HCT116 (cell line): ENCODE measurements at regions not wholly inside any gene's neighbourhood (a gene's known extent, or its start where the extent isn't known, plus 50 kb on each side); places are given as distances from the start of the nearest gene placed in this dataset.

Experiments
- ATAC-seq: fragments of 200-7000 bp; cut with Tn5 transposase; 2 replicates; pipeline ENCODE4 v1.9.1; 2020; ENCODE audit warnings: mild to moderate bottlenecking, moderate library complexity
- BruUV-seq: library from RNA; stranded (reverse); fragments of 400-500 nt; replicated peaks from 2 replicates; lab custom pipeline; 2021; lab: Mats Ljungman, UMichigan
- CTCF ChIA-PET: fragments of 300-600 bp; sonication (Branson Sonifier 250); formaldehyde crosslinking; loops from one replicate; lab custom pipeline; 2021; ENCODE audit warnings: antibody characterized with exemption; lab: Charles Lee
- POLR2A ChIA-PET: fragments of 300-600, 350-600 bp; sonication (Branson Sonifier 250); formaldehyde crosslinking; loops from one replicate; lab custom pipeline; 2021; ENCODE audit warnings: antibody characterized with exemption; lab: Charles Lee
- RAD21 ChIA-PET, 2 experiments: fragments of 300-600 bp; sonication (Branson Sonifier 250); formaldehyde crosslinking; loops; one replicate each; lab custom pipeline; 2023; ENCODE audit warnings: low total read pairs in 2 of 2; ENCODE audit not compliant: uncharacterized antibody in 2 of 2, unreplicated experiment in 2 of 2, low non-redundant PET in 1 of 2; lab: Charles Lee
- DNase-seq: peaks from one replicate; pipeline ENCODE4 v3.0.0-alpha.2; 2010; ENCODE audit warnings: low read depth, low spot score
- H2AFZ ChIP-seq: fragments of 200-600 bp; shearing (Covaris generic), sonication (generic); 2 replicates; pipeline ENCODE4 v1.6.1; 2017; ENCODE audit warnings: low read depth, mixed run types, mixed read lengths, antibody characterized with exemption, low read length; ENCODE audit not compliant: poor library complexity, severe bottlenecking
- H3K27ac ChIP-seq: 2 replicates; pipeline ENCODE4 v1.5.1; 2012; ENCODE audit warnings: low read depth, low read length
- H3K27me3 ChIP-seq: fragments of 200-600 bp; sonication (generic); 2 replicates; pipeline ENCODE4 v1.6.1; 2016; ENCODE audit warnings: mixed run types, low read length, mixed read lengths; ENCODE audit not compliant: insufficient read depth
- H3K36me3 ChIP-seq, 2 experiments: fragments of 200-500 bp in 1 of 2; fragments of 200-600 bp in 1 of 2; sonication (Bioruptor generic) in 1 of 2; sonication (generic) in 1 of 2; 2 replicates each; pipeline versions ENCODE4 v1.5.1 to v1.6.1; 2014 to 2016; ENCODE audit warnings: low read length in 2 of 2, inconsistent platforms in 1 of 2, mixed read lengths in 1 of 2, mixed run types in 1 of 2; ENCODE audit not compliant: insufficient read depth in 2 of 2, control insufficient read depth in 1 of 2
- H3K4me1 ChIP-seq, 2 experiments: fragments of 200-600 bp in 1 of 2; sonication (generic) in 1 of 2; 2 replicates each; pipeline versions ENCODE4 v1.5.1 to v1.6.1; 2012 to 2017; ENCODE audit warnings: low read length in 2 of 2, inconsistent platforms in 1 of 2, mild to moderate bottlenecking in 1 of 2, mixed read lengths in 1 of 2, mixed run types in 1 of 2, moderate library complexity in 1 of 2; ENCODE audit not compliant: insufficient read depth in 2 of 2, control insufficient read depth in 1 of 2
- H3K4me2 ChIP-seq: fragments of 200-600 bp; sonication (generic); 2 replicates; pipeline ENCODE4 v1.6.1; 2017; ENCODE audit warnings: mixed run types, low read length, mixed read lengths
- H3K4me3 ChIP-seq, 2 experiments: fragments of 200-600 bp in 1 of 2; sonication (generic) in 1 of 2; replicated peaks in 1 of 2; 2 replicates each; pipeline ENCODE4 v1.5.1; 2011 to 2016; ENCODE audit warnings: low read length in 2 of 2, control low read depth in 1 of 2, low read depth in 1 of 2, mild to moderate bottlenecking in 1 of 2, mixed read lengths in 1 of 2, mixed run types in 1 of 2
- H3K79me2 ChIP-seq: fragments of 200-600 bp; sonication (generic); 2 replicates; pipeline ENCODE4 v1.6.1; 2017; ENCODE audit warnings: mild to moderate bottlenecking, mixed run types, low read length, moderate library complexity, mixed read lengths; ENCODE audit not compliant: insufficient read depth
- H3K9ac ChIP-seq: fragments of 200-600 bp; sonication (generic); 2 replicates; pipeline ENCODE4 v1.6.1; 2016; ENCODE audit warnings: low read length, mixed read lengths
- H3K9me2 ChIP-seq: fragments of 200-600 bp; sonication (generic), shearing (Covaris generic); 2 replicates; pipeline ENCODE4 v1.6.1; 2017; ENCODE audit warnings: mixed run types, mild to moderate bottlenecking, moderate library complexity; ENCODE audit not compliant: insufficient read depth
- H3K9me3 ChIP-seq, 2 experiments: fragments of 200-500 bp in 1 of 2; fragments of 200-600 bp in 1 of 2; sonication (Bioruptor generic) in 1 of 2; sonication (generic) in 1 of 2; 2 replicates each; pipeline ENCODE4 v1.6.1; 2014 to 2017; ENCODE audit warnings: low read length in 2 of 2, mixed read lengths in 2 of 2, inconsistent platforms in 1 of 2, low read depth in 1 of 2, mild to moderate bottlenecking in 1 of 2, mixed run types in 1 of 2, moderate library complexity in 1 of 2; ENCODE audit not compliant: control insufficient read depth in 1 of 2, insufficient read depth in 1 of 2
- H4K20me1 ChIP-seq: fragments of 200-600 bp; sonication (generic), shearing (Covaris generic); 2 replicates; pipeline ENCODE4 v1.6.1; 2017; ENCODE audit warnings: mixed run types, mild to moderate bottlenecking, moderate library complexity; ENCODE audit not compliant: insufficient read depth
- EGR1 ChIP-seq: IDR thresholded peaks from 2 replicates; pipeline ENCODE4 v1.6.1; 2012; ENCODE audit warnings: low read depth
- EZH2 ChIP-seq: fragments of 200-600 bp; sonication (generic); IDR thresholded peaks from 2 replicates; pipeline ENCODE4 v1.6.1; 2017; ENCODE audit warnings: antibody characterized with exemption, mixed run types
- JUND ChIP-seq: IDR thresholded peaks from 2 replicates; pipeline ENCODE4 v1.6.1; 2012
- SP1 ChIP-seq: IDR thresholded peaks from 2 replicates; pipeline ENCODE4 v1.6.1; 2012; ENCODE audit warnings: low read depth
- SRF ChIP-seq: IDR thresholded peaks from 2 replicates; pipeline ENCODE4 v1.6.1; 2012; ENCODE audit warnings: low read depth
- YY1 ChIP-seq: IDR thresholded peaks from 2 replicates; pipeline ENCODE4 v1.6.1; 2011; ENCODE audit warnings: low read length, low read depth, moderate library complexity, mild to moderate bottlenecking; ENCODE audit not compliant: insufficient replicate concordance; ENCODE audit errors: extremely low read depth
- intact Hi-C: fragments of 100-400 bp; cut with micrococcal nuclease; formaldehyde crosslinking; loops from 2 replicates; pipeline ENCODE4 v1.10.0; 2022
- TF ChIP-seq, protein P1 (sequence below): IDR thresholded peaks from 2 replicates; pipeline ENCODE4 v1.6.1; 2012

DNA sequence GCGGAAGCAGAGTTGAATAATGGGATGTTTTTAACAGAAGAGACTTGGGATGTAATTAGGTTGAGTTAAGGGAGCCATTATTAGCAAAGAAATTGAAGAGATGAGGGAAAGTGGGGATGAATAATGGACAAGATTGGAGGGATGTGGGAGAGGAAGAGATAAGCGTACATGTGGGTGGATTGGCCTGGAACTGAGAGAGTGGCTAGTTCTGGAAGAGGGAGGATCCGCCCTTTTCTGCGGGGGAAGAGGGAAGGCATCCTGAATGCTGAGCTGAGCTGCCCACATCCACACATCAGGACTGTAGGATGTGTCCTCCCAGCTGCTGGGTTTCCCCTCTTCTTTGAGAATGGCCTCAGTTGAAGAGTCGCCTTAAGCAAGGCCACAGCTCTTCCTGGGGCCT, 68.3 kb upstream of the CADM1 start:
- Histone ChIP-seq H3K27ac (no peak overlapping the region), H3K9ac (no peak overlapping the region), H3K4me1 (no peaks in the 10 kb centered on the region), H3K9me3 (peaks cover 2 to 3% of the 10 kb centered on the region in 2 experiments; a peak in 2 of 4 replicates), H3K36me3 (no peaks in the 10 kb centered on the region), H3K4me3 (no peak overlapping the region), H3K4me2 (no peak overlapping the region), H4K20me1 (no peaks in the 10 kb centered on the region), H2AFZ (no peak overlapping the region), H3K27me3 (no peaks in the 10 kb centered on the region), H3K9me2 (no peaks in the 10 kb centered on the region), H3K79me2 (no peaks in the 10 kb centered on the region)
- ChIA-PET POLR2A (no interaction called here), CTCF (no interaction called here), RAD21 (no interaction called here)
- TF ChIP-seq EZH2 (no peak), SP1 (no peak)
- TF ChIP-seq, protein P1, sequence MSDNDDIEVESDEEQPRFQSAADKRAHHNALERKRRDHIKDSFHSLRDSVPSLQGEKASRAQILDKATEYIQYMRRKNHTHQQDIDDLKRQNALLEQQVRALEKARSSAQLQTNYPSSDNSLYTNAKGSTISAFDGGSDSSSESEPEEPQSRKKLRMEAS = no peak
- BruUV-seq = no TSS peak
- ATAC-seq (no peak), DNase-seq (no peak)
- intact Hi-C loops = no loop called here

- ChIA-PET CTCF (no interaction called here), RAD21 (no interaction called here)
These were observed 62.1 kb upstream of the CADM1 start for GRCh38 chr11:115566180-115566764.

More at GRCh38 chr11:115566180-115566764, 62.1 kb upstream of the CADM1 start:
- H3K27me3 ChIP-seq = no peaks in the 10 kb centered on the region
- H3K4me2 ChIP-seq = no peak overlapping the region
- H2AFZ ChIP-seq = no peak overlapping the region
- BruUV-seq = no TSS peak
- H3K9ac ChIP-seq = no peak overlapping the region
- peaks cover 0 to 3% of the 10 kb centered on the region in 2 experiments; a peak in 2 of 4 replicates for H3K9me3 ChIP-seq
- H3K79me2 ChIP-seq = no peaks in the 10 kb centered on the region
- no peaks in the 10 kb centered on the region for H3K4me1 ChIP-seq
- TF ChIP-seq EGR1 (no peak), YY1 (no peak), SRF (no peak), JUND (no peak), SP1 (no peak)
- TF ChIP-seq, protein P1 = no peak
- POLR2A ChIA-PET = no interaction called here
- no peaks in the 10 kb centered on the region for H3K9me2 ChIP-seq
- DNase-seq = no peak
- intact Hi-C loops = no loop called here
- no peaks in the 10 kb centered on the region for H3K36me3 ChIP-seq
- no peaks in the 10 kb centered on the region for H4K20me1 ChIP-seq
- no peak overlapping the region for H3K4me3 ChIP-seq
- no peak for ATAC-seq
- no peak overlapping the region for H3K27ac ChIP-seq
